Left kidney (tissue), 1 donor: ENCODE measurements at regions not wholly inside any gene's neighbourhood (a gene's known extent, or its start where the extent isn't known, plus 50 kb on each side); places are given as distances from the start of the nearest gene placed in this dataset.
"Not testable (repeated sequence)": the region's sequence is repeated elsewhere in the genome, so short reads cannot be mapped to it uniquely, and the experiment has no call there.

Experiments
- DNase-seq: peaks from one replicate; pipeline ENCODE4 v3.0.0-alpha.2; 2013

- no peak for DNase-seq
Measured at GRCh38 chr10:43851030-43851429, 202.3 kb upstream of the ZNF32 start.

- DNase-seq, result no peak
Measured at GRCh38 chr10:43849551-43849950, 200.9 kb upstream of the ZNF32 start.

GRCh38 chr10:43846968-43847367 lies 198.3 kb upstream of the ZNF32 start:
- DNase-seq, result no peak

- DNase-seq, result no peak
Measured at GRCh38 chr10:43846187-43846680, 197.6 kb upstream of the ZNF32 start.

GRCh38 chr10:43845121-43845520 lies 196.4 kb upstream of the ZNF32 start:
- no peak for DNase-seq

- DNase-seq, result no peak
Measured at GRCh38 chr10:43844221-43844620, 195.5 kb upstream of the ZNF32 start.

GRCh38 chr10:43843321-43844101 lies 194.8 kb upstream of the ZNF32 start:
- DNase-seq, result no peak

- DNase-seq, result no peak
Measured at GRCh38 chr10:43842496-43842895, 193.8 kb upstream of the ZNF32 start.

GRCh38 chr10:43842072-43842471 lies 193.4 kb upstream of the ZNF32 start:
- DNase-seq, result no peak

- no peak for DNase-seq
Measured at GRCh38 chr10:43839973-43840372, 191.3 kb upstream of the ZNF32 start.

GRCh38 chr10:43834751-43835150 lies 186.1 kb upstream of the ZNF32 start:
- not testable (repeated sequence) for DNase-seq

GRCh38 chr10:43827853-43828252 lies 179.2 kb upstream of the ZNF32 start:
- no peak for DNase-seq

GRCh38 chr10:43825984-43826383 lies 177.3 kb upstream of the ZNF32 start:
- DNase-seq, result no peak

GRCh38 chr10:43825421-43825820 lies 176.7 kb upstream of the ZNF32 start:
- DNase-seq, result no peak

GRCh38 chr10:43824934-43825333 lies 176.3 kb upstream of the ZNF32 start:
- DNase-seq, result no peak

GRCh38 chr10:43822631-43823580 lies 174.2 kb upstream of the ZNF32 start:
- DNase-seq, result no peak

- DNase-seq, result no peak
Measured at GRCh38 chr10:43821103-43821502, 172.4 kb upstream of the ZNF32 start.

GRCh38 chr10:43820663-43821062 lies 172.0 kb upstream of the ZNF32 start:
- DNase-seq, result no peak

GRCh38 chr10:43819464-43820230 lies 171.0 kb upstream of the ZNF32 start:
- no peak for DNase-seq

- no peak for DNase-seq
Measured at GRCh38 chr10:43818687-43819086, 170.0 kb upstream of the ZNF32 start.

- no peak for DNase-seq
Measured at GRCh38 chr10:43817368-43817767, 168.7 kb upstream of the ZNF32 start.
